Suppressor macrophage treated with lipopolysaccharide for 4 hours (primary cell): ENCODE measurements at regions not wholly inside any gene's neighbourhood (a gene's known extent, or its start where the extent isn't known, plus 50 kb on each side); places are given as distances from the start of the nearest gene placed in this dataset.
"Not testable (repeated sequence)": the region's sequence is repeated elsewhere in the genome, so short reads cannot be mapped to it uniquely, and the experiment has no call there.

Experiments
- DNase-seq: peaks from one replicate; pipeline ENCODE4 v3.0.0-alpha.2; 2020

GRCh38 chr14:45972416-45972815 is 679.2 kb downstream of the RPL10L start:
- DNase-seq = no peak

GRCh38 chr14:45970621-45971020 is 681.0 kb downstream of the RPL10L start:
- no peak for DNase-seq

GRCh38 chr14:45968037-45968436 is 683.5 kb downstream of the RPL10L start:
- DNase-seq = no peak

- no peak for DNase-seq
These were observed 696.5 kb upstream of the MIS18BP1 start for GRCh38 chr14:45949479-45949878.

GRCh38 chr14:45947830-45948229 is 694.8 kb upstream of the MIS18BP1 start:
- no peak for DNase-seq

- DNase-seq = no peak
These were observed 693.2 kb upstream of the MIS18BP1 start for GRCh38 chr14:45946251-45946650.

- no peak for DNase-seq
These were observed 687.3 kb upstream of the MIS18BP1 start for GRCh38 chr14:45940318-45940717.

GRCh38 chr14:45939572-45939971 is 686.6 kb upstream of the MIS18BP1 start:
- DNase-seq = no peak

GRCh38 chr14:45919995-45920394 is 667.0 kb upstream of the MIS18BP1 start:
- not testable (repeated sequence) for DNase-seq

- DNase-seq = no peak
These were observed 663.4 kb upstream of the MIS18BP1 start for GRCh38 chr14:45916340-45916953.

- no peak for DNase-seq
These were observed 654.8 kb upstream of the MIS18BP1 start for GRCh38 chr14:45907782-45908181.

GRCh38 chr14:45906257-45906656 is 653.3 kb upstream of the MIS18BP1 start:
- no peak for DNase-seq

- DNase-seq = no peak
These were observed 652.7 kb upstream of the MIS18BP1 start for GRCh38 chr14:45905672-45906071.

- no peak for DNase-seq
These were observed 651.3 kb upstream of the MIS18BP1 start for GRCh38 chr14:45904314-45904713.

- DNase-seq = no peak
These were observed 649.2 kb upstream of the MIS18BP1 start for GRCh38 chr14:45902241-45902640.

- DNase-seq = no peak
These were observed 644.4 kb upstream of the MIS18BP1 start for GRCh38 chr14:45897439-45897838.

- DNase-seq = no peak
These were observed 640.1 kb upstream of the MIS18BP1 start for GRCh38 chr14:45893127-45893526.

GRCh38 chr14:45891417-45892080 is 638.5 kb upstream of the MIS18BP1 start:
- no peak for DNase-seq

- DNase-seq = not testable (repeated sequence)
These were observed 635.8 kb upstream of the MIS18BP1 start for GRCh38 chr14:45888766-45889285.

- no peak for DNase-seq
These were observed 625.0 kb upstream of the MIS18BP1 start for GRCh38 chr14:45877981-45878380.

GRCh38 chr14:45868863-45869262 is 615.9 kb upstream of the MIS18BP1 start:
- DNase-seq = no peak

GRCh38 chr14:45868377-45868776 is 615.4 kb upstream of the MIS18BP1 start:
- no peak for DNase-seq

- no peak for DNase-seq
These were observed 614.3 kb upstream of the MIS18BP1 start for GRCh38 chr14:45867046-45867894.

GRCh38 chr14:45838597-45838996 is 585.6 kb upstream of the MIS18BP1 start:
- no peak for DNase-seq
